Loucy (cell line): ENCODE measurements at regions not wholly inside any gene's neighbourhood (a gene's known extent, or its start where the extent isn't known, plus 50 kb on each side); places are given as distances from the start of the nearest gene placed in this dataset.

Experiments used
- EZH2phosphoT487 ChIP-seq: fragments of 200-600 bp; IDR thresholded peaks from 2 replicates; pipeline ENCODE4 v1.6.1; 2018; ENCODE audit warnings: antibody characterized with exemption, mild to moderate bottlenecking, moderate library complexity, borderline replicate concordance
- TF ChIP-seq, protein P1 (sequence below): fragments of 200-600 bp; sonication (generic); conservative IDR thresholded peaks from 2 replicates; pipeline ENCODE4 v1.5.1; 2014; ENCODE audit warnings: mild to moderate bottlenecking, antibody characterized with exemption, low read length

DNA sequence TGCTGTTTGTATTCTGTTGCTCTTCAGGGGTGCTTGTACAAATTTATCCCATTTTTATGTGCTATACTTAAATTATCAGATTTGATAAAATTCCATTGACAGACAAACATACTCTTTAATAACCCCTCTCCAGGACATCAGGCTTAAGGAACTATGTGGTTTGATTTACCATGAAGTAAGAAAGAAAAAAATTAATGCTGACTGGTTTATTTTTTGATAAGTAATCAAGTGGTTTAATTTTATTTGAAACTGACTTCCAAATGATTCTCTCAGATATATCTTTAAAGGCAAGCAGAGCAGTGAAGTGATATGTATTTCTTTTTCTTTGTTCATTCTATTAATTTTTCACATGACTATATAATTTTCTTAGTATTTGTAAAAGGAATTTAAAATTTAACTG, 1168.1 kb downstream of the OLFM4 start:
- TF ChIP-seq, protein P1, sequence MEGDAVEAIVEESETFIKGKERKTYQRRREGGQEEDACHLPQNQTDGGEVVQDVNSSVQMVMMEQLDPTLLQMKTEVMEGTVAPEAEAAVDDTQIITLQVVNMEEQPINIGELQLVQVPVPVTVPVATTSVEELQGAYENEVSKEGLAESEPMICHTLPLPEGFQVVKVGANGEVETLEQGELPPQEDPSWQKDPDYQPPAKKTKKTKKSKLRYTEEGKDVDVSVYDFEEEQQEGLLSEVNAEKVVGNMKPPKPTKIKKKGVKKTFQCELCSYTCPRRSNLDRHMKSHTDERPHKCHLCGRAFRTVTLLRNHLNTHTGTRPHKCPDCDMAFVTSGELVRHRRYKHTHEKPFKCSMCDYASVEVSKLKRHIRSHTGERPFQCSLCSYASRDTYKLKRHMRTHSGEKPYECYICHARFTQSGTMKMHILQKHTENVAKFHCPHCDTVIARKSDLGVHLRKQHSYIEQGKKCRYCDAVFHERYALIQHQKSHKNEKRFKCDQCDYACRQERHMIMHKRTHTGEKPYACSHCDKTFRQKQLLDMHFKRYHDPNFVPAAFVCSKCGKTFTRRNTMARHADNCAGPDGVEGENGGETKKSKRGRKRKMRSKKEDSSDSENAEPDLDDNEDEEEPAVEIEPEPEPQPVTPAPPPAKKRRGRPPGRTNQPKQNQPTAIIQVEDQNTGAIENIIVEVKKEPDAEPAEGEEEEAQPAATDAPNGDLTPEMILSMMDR = no peak
- TF ChIP-seq EZH2phosphoT487 = no peak
